Activated naive CD8-positive, alpha-beta T cell (primary cell): ENCODE measurements at regions not wholly inside any gene's neighbourhood (a gene's known extent, or its start where the extent isn't known, plus 50 kb on each side); places are given as distances from the start of the nearest gene placed in this dataset.
A peak's percentile ranks its signal among the peaks of the same experiment; 100 is the strongest.

Source experiments
- H3K27ac Mint-ChIP-seq: one replicate; pipeline ENCODE4 v1.8.0; 2021; ENCODE audit warnings: mixed read lengths
- H3K27me3 Mint-ChIP-seq: one replicate; pipeline ENCODE4 v1.8.0; 2021; ENCODE audit warnings: mixed read lengths
- H3K36me3 Mint-ChIP-seq: one replicate; pipeline ENCODE4 v1.8.0; 2021; ENCODE audit warnings: mixed read lengths
- H3K4me1 Mint-ChIP-seq: one replicate; pipeline ENCODE4 v1.8.0; 2021; ENCODE audit warnings: low read depth, mixed read lengths
- H3K4me3 Mint-ChIP-seq: one replicate; pipeline ENCODE4 v1.8.0; 2021; ENCODE audit warnings: mild to moderate bottlenecking, mixed read lengths
- H3K9me3 Mint-ChIP-seq: one replicate; pipeline ENCODE4 v1.8.0; 2021; ENCODE audit warnings: low read depth, mixed read lengths

DNA sequence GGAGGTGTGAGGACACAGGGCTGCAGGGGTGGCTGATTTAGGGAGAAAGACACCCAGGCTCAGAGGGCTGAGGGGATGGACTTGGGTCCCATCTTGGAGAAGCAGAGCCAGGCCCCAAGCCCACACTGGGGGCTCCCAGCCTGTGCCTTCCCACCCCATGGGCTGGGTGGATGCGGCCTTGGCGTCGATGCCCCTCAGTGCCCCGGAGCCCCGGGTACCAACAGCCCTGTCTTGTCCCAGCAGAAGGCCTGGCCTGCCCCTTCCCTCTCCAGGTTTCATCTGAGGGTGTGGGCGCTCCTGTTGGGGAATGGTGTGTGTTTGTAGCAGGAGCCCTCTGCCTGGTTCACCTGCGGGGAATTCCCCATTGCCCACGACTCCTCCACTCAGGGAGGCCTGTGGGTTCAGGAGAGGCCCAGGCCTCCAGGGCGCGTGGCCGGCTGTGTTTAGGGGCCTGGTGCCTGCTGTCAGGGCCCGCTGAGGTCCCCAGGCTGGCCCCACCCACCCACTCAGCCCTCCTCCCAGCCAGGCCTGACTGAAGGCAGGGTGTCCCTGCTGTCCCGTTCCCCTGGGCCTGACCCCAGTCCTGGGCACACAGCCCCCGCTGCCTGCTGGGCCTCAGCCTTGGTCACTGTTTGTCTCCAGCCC is 51.1 kb upstream of the BEGAIN start:
- Mint-ChIP-seq H3K27ac (no peak overlapping the region), H3K27me3 (no peaks in the 10 kb centered on the region), H3K9me3 (no peaks in the 10 kb centered on the region)

DNA sequence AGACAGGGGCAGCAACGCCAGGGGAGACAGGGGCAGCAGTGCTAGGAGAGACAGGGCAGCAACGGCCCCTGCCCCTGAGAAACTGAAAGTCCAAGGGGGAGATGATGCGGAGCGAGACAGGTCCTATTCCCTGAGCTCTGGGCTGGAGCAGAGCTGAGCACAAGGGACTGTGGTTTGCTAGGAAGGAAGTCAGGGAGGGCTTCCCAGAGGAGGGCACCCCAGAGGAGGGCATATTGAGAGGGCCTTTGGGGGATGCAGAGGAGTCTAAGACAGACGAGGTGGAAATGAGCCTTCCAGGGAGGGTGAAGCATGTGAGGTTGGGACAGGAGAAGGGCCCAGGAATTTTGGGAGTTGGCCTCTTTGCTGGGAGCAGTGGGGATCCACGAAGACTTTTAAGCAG is 52.1 kb upstream of the BEGAIN start:
- no peaks in the 10 kb centered on the region for H3K9me3 Mint-ChIP-seq
- H3K36me3 Mint-ChIP-seq: no peaks in the 10 kb centered on the region
- peaks cover 42% of the 10 kb centered on the region for H3K4me1 Mint-ChIP-seq
- no peak overlapping the region for H3K27ac Mint-ChIP-seq
- peak overlapping the region; percentile 23 for H3K4me3 Mint-ChIP-seq
- H3K27me3 Mint-ChIP-seq: no peaks in the 10 kb centered on the region

More for the DNA sequence above, 51.1 kb upstream of the BEGAIN start:
- peaks cover 40% of the 10 kb centered on the region for H3K4me1 Mint-ChIP-seq
- H3K36me3 Mint-ChIP-seq: no peaks in the 10 kb centered on the region
- H3K4me3 Mint-ChIP-seq: no peak overlapping the region

DNA sequence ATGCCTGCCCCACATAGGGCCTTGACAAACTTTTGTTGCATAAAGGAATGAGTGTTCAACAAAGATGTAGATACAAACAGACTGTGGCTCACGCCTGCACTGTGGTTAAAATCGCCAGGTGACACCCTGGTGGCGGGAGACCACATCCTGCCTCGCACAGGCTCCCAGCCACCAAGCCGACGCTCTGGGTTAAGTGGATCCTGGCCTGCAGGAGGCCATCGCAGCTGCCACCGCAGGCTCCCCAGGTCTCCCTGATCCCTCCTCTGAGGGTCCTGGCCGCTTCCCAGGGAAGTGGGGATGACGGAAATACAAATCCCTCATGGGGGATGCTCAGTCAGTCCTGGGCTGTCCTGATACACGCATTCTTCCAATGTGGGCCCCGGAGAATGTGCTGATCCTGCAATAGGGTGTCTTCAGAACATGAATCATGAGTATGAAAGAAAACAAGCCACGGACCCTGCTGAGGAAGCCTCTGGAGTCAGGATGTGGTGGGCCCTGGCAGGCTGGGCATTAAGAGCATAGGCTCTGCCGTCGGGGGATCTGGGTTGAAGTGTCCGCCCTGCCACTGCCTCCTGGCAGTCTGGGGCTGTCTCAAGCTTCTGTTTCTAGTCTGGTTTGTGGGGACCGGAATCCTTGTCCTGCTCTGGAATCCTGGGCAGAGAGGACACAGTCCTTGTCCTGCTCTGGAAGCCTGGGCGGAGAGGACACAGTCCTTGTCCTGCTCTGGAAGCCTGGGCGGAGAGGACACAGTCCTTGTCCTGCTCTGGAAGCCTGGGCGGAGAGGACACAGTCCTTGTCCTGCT is 53.5 kb upstream of the BEGAIN start:
- H3K27me3 Mint-ChIP-seq: no peaks in the 10 kb centered on the region
- peak overlapping the region; percentile 88 for H3K27ac Mint-ChIP-seq
- H3K4me1 Mint-ChIP-seq: peaks cover 56% of the 10 kb centered on the region
- H3K4me3 Mint-ChIP-seq: peak overlapping the region; percentile 81
- no peaks in the 10 kb centered on the region for H3K9me3 Mint-ChIP-seq
- H3K36me3 Mint-ChIP-seq: no peaks in the 10 kb centered on the region

GRCh38 chr14:100641274-100641860 is 54.1 kb upstream of the BEGAIN start:
- H3K4me3 Mint-ChIP-seq: no peak overlapping the region

DNA sequence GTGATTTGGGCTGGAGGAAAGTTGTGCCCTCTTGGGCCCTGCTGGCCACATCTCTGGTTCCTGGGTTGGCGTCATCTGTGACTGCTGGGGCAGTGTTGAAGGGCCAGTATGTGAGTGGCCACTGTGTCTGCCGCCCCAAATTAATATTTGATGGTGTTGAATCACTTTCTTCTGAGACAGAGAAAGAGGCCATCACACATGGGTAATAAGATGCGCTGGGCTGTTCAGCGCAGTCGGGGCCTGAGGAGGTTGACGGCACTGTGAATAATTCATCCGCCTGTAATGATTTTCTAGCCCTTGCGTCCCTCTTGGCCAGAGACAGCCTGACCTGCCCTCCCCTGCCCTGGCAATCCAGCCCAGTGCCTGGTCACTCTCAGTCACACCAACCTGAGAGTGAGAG is 56.2 kb upstream of the BEGAIN start:
- H3K27ac Mint-ChIP-seq: no peak overlapping the region
- no peak overlapping the region for H3K4me3 Mint-ChIP-seq
- H3K27me3 Mint-ChIP-seq: no peaks in the 10 kb centered on the region
- no peaks in the 10 kb centered on the region for H3K36me3 Mint-ChIP-seq
- H3K4me1 Mint-ChIP-seq: peaks cover 57% of the 10 kb centered on the region
- no peaks in the 10 kb centered on the region for H3K9me3 Mint-ChIP-seq

More at GRCh38 chr14:100641274-100641860, 54.1 kb upstream of the BEGAIN start:
- H3K27me3 Mint-ChIP-seq: no peaks in the 10 kb centered on the region
- H3K36me3 Mint-ChIP-seq: no peaks in the 10 kb centered on the region
- peaks cover 60% of the 10 kb centered on the region for H3K4me1 Mint-ChIP-seq
- H3K27ac Mint-ChIP-seq: no peak overlapping the region
- no peaks in the 10 kb centered on the region for H3K9me3 Mint-ChIP-seq

- Mint-ChIP-seq H3K4me1 (peaks cover 50% of the 10 kb centered on the region), H3K27ac (no peak overlapping the region)
Observed at GRCh38 chr14:100644383-100644782, 57.2 kb upstream of the BEGAIN start.

DNA sequence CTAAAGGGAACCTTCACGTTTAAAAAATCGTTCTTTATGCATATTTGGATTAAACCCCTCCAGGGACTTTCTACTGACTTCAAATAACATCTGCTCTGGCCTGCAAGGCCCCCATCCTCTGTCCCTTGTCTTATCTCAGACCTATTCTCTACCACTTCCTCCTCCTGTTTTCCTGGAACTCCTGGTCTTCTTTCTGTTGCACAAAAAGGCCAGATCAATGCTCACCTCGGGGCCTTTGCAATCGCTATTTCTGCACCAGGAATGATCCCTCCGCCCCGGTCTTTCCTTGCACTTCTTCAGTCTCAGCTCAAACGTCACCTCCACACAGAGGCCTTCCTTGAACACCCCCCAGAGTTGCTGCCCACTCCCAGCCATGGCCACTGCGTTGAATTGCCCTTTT is 57.6 kb upstream of the BEGAIN start:
- Mint-ChIP-seq H3K4me1 (peaks cover 46% of the 10 kb centered on the region), H3K36me3 (no peaks in the 10 kb centered on the region), H3K4me3 (no peak overlapping the region), H3K9me3 (no peaks in the 10 kb centered on the region), H3K27me3 (no peaks in the 10 kb centered on the region), H3K27ac (no peak overlapping the region)

More at GRCh38 chr14:100644383-100644782, 57.2 kb upstream of the BEGAIN start:
- no peak overlapping the region for H3K4me3 Mint-ChIP-seq
- H3K36me3 Mint-ChIP-seq: no peaks in the 10 kb centered on the region
- H3K27me3 Mint-ChIP-seq: no peaks in the 10 kb centered on the region
- H3K9me3 Mint-ChIP-seq: no peaks in the 10 kb centered on the region

DNA sequence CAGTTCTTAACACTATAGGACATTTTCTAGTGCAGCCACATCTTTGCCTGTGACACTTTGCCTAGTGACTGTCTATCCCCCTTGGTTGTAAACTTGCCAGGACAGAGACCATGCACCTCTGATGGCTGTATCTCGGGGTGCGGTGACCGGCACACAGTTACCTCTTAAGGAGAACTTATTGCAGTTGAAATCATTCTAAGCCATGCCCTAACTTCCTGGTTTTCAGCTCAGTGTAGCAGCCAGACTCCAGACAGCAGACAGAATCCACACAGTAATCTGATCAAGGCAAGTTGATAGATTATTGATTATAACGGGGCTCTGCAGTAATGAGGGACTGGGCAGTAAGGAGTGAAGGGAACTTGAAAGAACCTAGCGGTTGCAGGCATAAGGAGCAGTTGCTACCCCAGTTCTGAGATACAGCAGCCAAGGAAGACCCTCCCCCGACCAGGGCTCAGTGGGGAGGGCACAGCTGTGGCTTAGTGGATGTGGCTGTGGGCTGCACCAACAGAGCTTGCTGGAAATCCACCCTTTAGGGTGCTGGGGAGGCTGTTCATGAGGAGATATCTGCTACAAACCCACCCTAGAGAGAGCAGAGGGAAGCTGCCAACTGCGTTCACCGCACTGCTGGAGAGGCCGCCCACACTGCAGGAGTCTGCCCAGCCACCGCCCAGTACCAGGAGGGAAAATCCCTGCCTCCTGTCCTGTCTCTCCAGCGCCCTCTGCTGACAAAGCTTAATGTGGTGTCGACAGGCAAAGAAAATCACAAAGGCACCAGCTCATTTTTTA is 58.2 kb upstream of the BEGAIN start:
- H3K27ac Mint-ChIP-seq: peak overlapping the region; percentile 16
- H3K9me3 Mint-ChIP-seq: no peaks in the 10 kb centered on the region
- no peaks in the 10 kb centered on the region for H3K27me3 Mint-ChIP-seq
- H3K4me1 Mint-ChIP-seq: peaks cover 40% of the 10 kb centered on the region
- H3K4me3 Mint-ChIP-seq: peak overlapping the region; percentile 8
- H3K36me3 Mint-ChIP-seq: no peaks in the 10 kb centered on the region

DNA sequence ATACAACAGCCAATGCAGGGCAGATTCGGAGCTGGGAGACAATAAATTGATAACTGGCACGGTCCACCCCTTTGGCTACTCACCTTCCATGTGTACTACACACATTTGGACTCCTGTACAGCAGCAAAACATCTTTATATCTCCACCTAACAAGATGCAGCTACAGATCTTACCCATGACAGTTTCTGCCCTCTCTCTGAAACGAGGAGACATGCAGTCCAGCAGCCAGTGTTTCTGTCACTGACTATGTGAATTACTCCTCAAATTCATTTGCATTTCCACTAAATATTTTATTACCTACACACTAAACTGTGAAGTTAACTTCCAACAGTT is 58.7 kb upstream of the BEGAIN start:
- no peaks in the 10 kb centered on the region for H3K9me3 Mint-ChIP-seq
- H3K36me3 Mint-ChIP-seq: no peaks in the 10 kb centered on the region
- H3K27ac Mint-ChIP-seq: peak overlapping the region; percentile 16
- H3K27me3 Mint-ChIP-seq: no peaks in the 10 kb centered on the region
- H3K4me1 Mint-ChIP-seq: peaks cover 35% of the 10 kb centered on the region
- H3K4me3 Mint-ChIP-seq: no peak overlapping the region

DNA sequence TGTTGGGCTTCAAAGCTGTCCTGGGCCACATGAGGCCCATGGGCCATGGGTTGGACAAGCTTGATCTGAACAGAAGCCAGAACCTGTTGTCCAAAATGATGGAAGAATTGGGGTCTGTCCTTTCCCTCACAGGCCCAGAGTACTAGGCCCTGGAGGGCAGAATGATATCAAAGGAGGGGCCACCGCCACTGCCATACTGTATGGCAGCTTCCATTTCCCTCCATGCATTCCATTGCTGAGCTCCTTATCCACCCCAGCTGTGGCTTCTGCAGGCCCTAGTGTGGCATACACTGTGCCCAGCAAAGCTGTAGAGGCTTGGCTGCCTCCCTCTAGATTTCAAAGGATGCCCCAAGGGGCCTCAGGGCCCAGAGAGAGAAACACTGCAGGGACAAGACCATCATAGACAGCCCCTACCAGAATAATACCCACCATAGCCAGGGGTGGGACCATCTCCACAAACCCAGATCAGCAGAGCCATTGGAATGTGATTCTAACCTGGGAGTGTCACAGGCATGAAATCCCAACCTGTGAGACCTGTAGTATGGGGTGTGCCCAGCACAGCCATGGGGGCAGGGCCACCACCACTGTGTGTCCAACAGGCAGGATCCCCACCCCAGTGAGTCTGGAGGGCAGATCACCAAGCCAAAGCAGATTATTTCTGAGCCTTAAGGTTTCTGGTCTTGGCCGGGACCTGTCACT is 61.4 kb upstream of the BEGAIN start:
- Mint-ChIP-seq H3K4me3 (no peak overlapping the region), H3K27ac (no peak overlapping the region), H3K36me3 (no peaks in the 10 kb centered on the region), H3K9me3 (no peaks in the 10 kb centered on the region), H3K27me3 (peaks cover 2% of the 10 kb centered on the region), H3K4me1 (peaks cover 22% of the 10 kb centered on the region)

DNA sequence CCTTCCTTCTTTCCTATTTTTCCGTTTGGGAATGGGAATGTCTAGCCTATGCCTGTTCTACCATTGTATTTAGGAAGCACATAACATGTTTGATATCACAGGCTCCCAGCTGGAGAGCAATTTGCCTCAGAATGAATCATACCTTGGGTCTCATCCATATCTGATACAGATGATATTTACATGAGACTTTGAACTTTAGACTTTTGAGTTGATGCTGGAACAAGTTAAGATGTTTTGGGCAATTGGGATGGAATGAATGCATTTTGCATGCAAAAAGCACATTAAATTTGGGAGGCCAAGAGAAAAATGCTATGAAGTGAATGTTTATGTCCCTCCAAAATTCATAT is 61.9 kb upstream of the BEGAIN start:
- peaks cover 23% of the 10 kb centered on the region for H3K4me1 Mint-ChIP-seq
- peaks cover 4% of the 10 kb centered on the region for H3K27me3 Mint-ChIP-seq
- no peaks in the 10 kb centered on the region for H3K36me3 Mint-ChIP-seq
- no peak overlapping the region for H3K4me3 Mint-ChIP-seq
- no peak overlapping the region for H3K27ac Mint-ChIP-seq
- H3K9me3 Mint-ChIP-seq: no peaks in the 10 kb centered on the region

- peaks cover 9% of the 10 kb centered on the region for H3K27me3 Mint-ChIP-seq
- H3K27ac Mint-ChIP-seq: no peak overlapping the region
- peaks cover 9% of the 10 kb centered on the region for H3K4me1 Mint-ChIP-seq
- H3K9me3 Mint-ChIP-seq: no peaks in the 10 kb centered on the region
- H3K36me3 Mint-ChIP-seq: no peaks in the 10 kb centered on the region
- H3K4me3 Mint-ChIP-seq: no peak overlapping the region
Observed at GRCh38 chr14:100651999-100652508, 64.8 kb upstream of the BEGAIN start.

GRCh38 chr14:100652744-100653143 is 65.5 kb upstream of the BEGAIN start:
- Mint-ChIP-seq H3K27ac (no peak overlapping the region), H3K4me1 (peaks cover 10% of the 10 kb centered on the region), H3K27me3 (peaks cover 9% of the 10 kb centered on the region), H3K4me3 (no peak overlapping the region), H3K36me3 (no peaks in the 10 kb centered on the region), H3K9me3 (no peaks in the 10 kb centered on the region)

GRCh38 chr14:100653409-100653808 is 66.2 kb upstream of the BEGAIN start:
- H3K9me3 Mint-ChIP-seq: no peaks in the 10 kb centered on the region
- H3K27me3 Mint-ChIP-seq: peaks cover 9% of the 10 kb centered on the region
- no peaks in the 10 kb centered on the region for H3K36me3 Mint-ChIP-seq
- H3K4me1 Mint-ChIP-seq: peaks cover 10% of the 10 kb centered on the region
- no peak overlapping the region for H3K4me3 Mint-ChIP-seq
- H3K27ac Mint-ChIP-seq: no peak overlapping the region
